NCI-H187 treated with DMSO at 0.1 percent for 48 hours (cell line): ENCODE measurements at regions not wholly inside any gene's neighbourhood (a gene's known extent, or its start where the extent isn't known, plus 50 kb on each side); places are given as distances from the start of the nearest gene placed in this dataset.
"Not testable (repeated sequence)": the region's sequence is repeated elsewhere in the genome, so short reads cannot be mapped to it uniquely, and the experiment has no call there.

ENCODE experiments used
- DNase-seq: peaks from one replicate; lab custom pipeline; 2025; lab: John Stamatoyannopoulos, UW

- no peak for DNase-seq
These were observed 111.1 kb upstream of the DPP6 start for GRCh38 chr7:153941061-153941460.

GRCh38 chr7:153942036-153942435 is 110.2 kb upstream of the DPP6 start:
- no peak for DNase-seq

- no peak for DNase-seq
These were observed 108.7 kb upstream of the DPP6 start for GRCh38 chr7:153943457-153943856.

- no peak for DNase-seq
These were observed 108.3 kb upstream of the DPP6 start for GRCh38 chr7:153943861-153944260.

DNA sequence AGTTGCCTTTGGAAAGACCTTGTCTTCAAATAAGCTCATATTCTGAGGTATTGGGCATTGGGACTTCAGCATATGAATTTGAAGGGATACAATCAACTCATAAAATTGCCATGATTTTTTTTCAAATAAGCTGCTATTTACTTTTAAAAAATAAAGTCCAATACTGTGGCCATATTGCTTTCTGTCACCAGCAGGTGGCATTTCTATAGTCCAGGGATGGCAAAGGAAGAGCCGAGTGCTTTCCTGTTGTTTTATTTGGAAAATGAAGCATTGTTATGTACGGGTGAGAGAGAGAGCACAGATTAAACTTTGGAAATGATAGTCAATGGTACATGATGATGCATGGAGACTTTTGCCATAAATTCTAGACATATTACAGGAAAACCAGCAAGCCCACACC is 104.1 kb upstream of the DPP6 start:
- DNase-seq, result no peak

DNA sequence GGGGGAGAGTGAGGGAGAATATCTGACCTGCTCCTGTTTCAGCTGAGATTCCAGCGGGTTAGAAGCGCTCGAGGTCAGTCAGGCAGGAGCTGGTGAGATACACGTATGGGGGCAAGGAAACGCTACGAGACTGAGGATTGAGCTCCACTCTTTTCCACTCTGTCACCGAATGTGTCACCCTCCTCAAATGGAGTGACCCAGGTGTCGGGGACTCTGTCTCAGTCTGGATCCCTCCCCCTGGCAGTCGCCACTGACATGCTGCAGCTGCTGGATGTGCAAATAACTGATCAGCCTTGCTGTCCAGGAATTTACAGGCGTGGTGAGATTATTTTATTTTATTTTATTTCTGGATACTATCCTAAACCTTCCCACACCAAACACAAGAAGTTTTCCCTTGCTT is 100.9 kb upstream of the DPP6 start:
- DNase-seq, result no peak

- no peak for DNase-seq
These were observed 97.7 kb upstream of the DPP6 start for GRCh38 chr7:153954477-153954876.

GRCh38 chr7:153957677-153958076 is 94.5 kb upstream of the DPP6 start:
- not testable (repeated sequence) for DNase-seq

DNA sequence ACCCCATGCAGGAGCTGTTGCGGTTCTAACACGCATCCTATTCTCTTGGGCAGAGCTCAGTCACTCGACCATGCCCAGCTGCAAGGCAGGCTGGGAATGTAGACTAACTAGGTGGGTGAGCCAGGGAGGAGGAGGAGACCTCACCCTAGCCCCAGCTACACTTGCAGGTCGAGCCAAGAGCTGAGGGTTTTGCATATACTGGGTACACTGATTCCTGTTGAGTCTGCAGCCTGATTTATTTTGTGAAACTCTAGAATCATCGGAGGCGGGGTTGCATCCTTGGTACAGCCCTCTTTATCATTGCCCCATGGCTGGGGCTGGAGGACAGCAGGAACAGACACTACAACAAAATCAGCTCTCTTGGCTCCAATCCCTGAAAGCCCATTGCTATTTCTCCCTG is 93.8 kb upstream of the DPP6 start:
- not testable (repeated sequence) for DNase-seq

GRCh38 chr7:153958789-153959188 is 93.4 kb upstream of the DPP6 start:
- not testable (repeated sequence) for DNase-seq

- not testable (repeated sequence) for DNase-seq
These were observed 87.6 kb upstream of the DPP6 start for GRCh38 chr7:153964481-153965112.

GRCh38 chr7:153969016-153969415 is 83.2 kb upstream of the DPP6 start:
- DNase-seq, result not testable (repeated sequence)

DNA sequence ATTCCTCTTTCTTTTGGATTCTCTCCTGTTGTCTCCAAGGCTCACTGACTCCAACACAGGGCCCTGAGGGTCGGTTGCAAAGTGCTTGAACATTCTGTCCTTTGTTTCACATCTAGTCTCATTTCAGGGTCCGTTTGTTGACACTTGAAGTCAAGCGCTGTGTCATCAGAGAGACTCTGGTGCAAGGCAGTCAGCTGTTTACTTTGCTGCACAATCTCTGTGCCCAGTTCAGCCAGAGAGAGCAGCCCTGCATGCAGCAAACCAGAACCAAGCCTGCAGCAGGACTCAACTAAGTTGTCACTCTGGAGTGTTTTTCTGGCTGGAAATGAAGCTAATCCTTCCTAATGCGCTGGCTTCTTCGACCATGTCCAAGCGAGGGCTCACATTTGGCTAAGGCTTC is 77.6 kb upstream of the DPP6 start:
- DNase-seq, result not testable (repeated sequence)

DNA sequence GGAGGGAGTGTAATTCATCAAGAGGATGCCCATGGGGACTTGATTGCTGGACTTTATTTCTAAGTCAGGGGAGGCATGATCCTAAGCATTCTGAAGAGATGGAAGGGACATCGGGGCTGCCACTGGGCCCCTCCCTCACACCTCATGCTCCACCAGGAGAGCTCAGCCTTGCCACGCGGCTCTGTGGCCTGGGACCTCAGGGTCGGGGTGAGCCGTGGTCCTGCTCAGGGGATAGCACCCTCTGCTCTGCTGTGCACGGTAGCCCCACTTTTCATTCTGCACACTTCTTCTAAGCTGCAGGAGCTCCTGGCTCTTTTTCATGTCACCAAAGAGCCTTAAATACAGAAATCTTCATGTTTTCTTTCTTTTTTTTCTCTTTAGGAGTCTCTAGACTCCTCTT is 75.5 kb upstream of the DPP6 start:
- DNase-seq, result not testable (repeated sequence)

GRCh38 chr7:153983186-153983585 is 69.0 kb upstream of the DPP6 start:
- DNase-seq, result not testable (repeated sequence)

DNA sequence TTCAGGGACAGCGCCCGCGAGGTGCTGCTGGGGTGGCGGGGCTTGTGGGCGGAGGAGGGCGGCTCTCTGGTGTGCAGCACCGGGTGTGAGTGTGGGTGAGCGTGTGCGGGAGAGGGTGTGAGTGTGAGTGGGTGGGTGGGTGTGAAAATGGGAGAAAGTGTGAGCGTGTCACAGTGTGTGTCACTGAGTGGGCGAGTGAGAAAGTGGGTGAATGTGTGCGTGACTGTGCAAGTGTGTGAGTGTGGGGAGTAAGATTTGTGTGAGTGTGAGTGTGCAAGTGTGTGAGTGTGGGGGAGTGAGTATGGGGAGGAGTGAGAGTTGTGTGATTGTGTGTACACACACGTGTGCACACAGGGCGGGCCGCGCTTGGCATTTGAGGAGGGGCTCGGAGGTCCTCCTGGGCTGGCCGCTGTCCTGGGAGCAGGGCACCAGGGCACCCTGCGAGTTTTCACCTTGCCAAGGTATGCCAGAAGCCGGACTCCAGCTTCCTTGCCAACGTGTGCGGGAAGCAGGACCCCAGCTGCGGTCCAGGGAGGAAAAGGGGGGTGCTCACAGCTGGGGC is 63.1 kb upstream of the DPP6 start:
- not testable (repeated sequence) for DNase-seq

DNA sequence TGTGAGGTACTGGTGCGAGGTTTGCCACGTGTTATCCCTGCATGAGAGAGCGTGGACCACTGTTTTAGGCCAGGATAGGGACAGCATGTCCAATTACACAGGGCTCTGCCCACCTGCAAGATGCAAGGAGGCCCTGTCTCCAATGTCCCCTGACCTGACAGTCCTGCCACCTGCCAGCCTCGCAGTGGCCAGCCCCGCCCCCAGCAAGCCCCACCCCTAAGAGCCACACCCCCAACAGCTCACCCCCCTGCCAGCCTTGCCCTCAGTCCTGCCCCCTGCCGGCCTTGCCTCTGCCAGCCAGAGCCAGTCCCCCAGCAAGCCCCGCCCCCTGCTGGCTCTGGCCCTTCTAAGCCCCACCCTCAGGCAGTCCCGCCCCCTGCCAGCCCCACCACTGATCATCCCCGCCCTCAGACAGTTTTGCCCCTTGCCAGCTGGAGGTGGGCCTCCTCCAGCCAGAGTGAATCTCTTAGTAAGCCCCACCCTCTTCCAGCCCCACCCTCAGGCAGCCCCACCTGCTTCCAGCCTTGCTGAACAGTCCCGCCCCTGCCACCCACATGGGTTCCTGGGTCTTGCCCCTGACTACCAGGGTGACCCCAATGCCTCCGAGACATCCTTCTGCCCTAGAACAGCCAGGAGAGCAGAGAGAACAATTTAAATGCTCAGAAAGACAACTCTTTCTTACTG is 62.3 kb upstream of the DPP6 start:
- not testable (repeated sequence) for DNase-seq

DNA sequence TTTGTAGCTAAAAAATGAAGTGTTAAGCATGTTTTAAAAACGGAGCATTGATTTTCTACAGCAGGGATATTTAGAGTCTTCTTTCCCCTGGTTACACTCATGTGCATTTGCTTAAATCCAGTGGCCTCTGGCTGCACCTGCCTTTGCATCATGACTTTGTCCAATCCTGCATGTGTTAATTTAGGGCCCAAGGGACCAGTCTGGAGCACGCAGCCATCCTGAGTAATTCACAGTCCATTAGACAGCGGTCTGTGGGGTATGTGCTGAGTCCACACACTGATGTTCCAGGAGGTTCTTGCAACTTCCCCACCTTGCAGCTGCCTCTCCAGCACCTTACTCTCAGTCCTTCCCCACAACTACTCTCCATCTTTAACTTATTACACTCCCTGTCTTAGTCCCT is 60.7 kb upstream of the DPP6 start:
- DNase-seq, result not testable (repeated sequence)

- not testable (repeated sequence) for DNase-seq
These were observed 58.8 kb upstream of the DPP6 start for GRCh38 chr7:153993402-153993801.

GRCh38 chr7:153998896-153999295 is 53.3 kb upstream of the DPP6 start:
- DNase-seq, result not testable (repeated sequence)
